ENCODE measurements at regions not wholly inside any gene's neighbourhood (a gene's known extent, or its start where the extent isn't known, plus 50 kb on each side); places are given as distances from the start of the nearest gene placed in this dataset.

DNA sequence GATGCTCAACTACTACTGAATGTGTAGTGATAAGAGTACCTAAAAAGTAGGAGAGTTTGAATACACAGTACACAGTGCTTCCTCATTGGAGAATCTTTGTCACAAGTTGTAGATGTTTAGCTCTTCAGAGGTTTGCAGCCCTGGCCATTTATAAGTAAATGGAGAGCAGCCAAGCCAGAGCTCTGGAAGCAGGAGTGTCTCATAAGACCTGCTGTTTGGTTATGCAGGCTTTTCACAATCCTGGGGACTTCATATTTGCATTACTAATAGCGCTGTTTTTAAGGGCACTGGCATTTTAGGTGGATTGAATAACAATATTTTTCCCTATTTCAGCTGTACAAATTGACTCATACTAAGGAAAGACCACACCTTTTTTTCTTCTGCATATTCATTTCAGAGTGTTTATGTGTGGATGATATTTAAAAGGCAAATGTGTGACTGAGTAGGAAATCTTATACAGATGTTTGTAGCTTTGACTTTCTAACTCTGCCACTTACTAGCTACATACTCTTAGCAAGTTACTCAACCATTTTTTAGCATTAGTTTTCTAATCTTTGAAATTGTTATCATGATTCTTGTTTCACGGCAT, 730.5 kb upstream of the MAP3K7 start:
- no peak for DNase-seq (ENCODE audit: low spot score in 2 of 2, unreplicated experiment in 2 of 2)
- H3K4me1 Mint-ChIP-seq, result peaks cover 5% of the 10 kb centered on the region
- H3K36me3 Mint-ChIP-seq, result peaks cover 3% of the 10 kb centered on the region

DNA sequence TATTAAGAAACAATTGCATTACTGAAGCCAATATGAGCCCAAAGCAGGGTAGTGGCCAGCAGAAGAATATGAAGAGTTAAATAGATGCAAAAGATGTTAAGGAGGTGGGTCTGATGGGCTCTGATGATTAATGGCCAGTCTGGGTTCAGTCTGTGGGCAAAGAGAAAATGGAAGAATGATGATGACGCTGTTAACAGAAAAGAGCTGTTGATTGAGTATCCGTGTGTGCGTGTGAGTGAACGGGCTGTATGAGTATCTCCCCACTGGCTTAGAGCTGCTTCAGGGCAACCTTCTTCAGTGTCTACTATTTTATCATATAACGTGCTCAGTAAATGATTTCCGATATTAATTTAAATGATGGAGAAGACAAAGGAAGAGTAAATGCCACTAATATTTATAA, 723.3 kb upstream of the MAP3K7 start:
- TF ChIP-seq, protein P1, sequence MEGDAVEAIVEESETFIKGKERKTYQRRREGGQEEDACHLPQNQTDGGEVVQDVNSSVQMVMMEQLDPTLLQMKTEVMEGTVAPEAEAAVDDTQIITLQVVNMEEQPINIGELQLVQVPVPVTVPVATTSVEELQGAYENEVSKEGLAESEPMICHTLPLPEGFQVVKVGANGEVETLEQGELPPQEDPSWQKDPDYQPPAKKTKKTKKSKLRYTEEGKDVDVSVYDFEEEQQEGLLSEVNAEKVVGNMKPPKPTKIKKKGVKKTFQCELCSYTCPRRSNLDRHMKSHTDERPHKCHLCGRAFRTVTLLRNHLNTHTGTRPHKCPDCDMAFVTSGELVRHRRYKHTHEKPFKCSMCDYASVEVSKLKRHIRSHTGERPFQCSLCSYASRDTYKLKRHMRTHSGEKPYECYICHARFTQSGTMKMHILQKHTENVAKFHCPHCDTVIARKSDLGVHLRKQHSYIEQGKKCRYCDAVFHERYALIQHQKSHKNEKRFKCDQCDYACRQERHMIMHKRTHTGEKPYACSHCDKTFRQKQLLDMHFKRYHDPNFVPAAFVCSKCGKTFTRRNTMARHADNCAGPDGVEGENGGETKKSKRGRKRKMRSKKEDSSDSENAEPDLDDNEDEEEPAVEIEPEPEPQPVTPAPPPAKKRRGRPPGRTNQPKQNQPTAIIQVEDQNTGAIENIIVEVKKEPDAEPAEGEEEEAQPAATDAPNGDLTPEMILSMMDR (IDR thresholded peaks at IDR 0.05; ENCODE audit: unreplicated experiment), result no peak
- H3K27ac Mint-ChIP-seq, result no peak overlapping the region
- H3K9me3 Mint-ChIP-seq, result no peaks in the 10 kb centered on the region
- H3K4me1 Mint-ChIP-seq, result peaks cover 24% of the 10 kb centered on the region
- no peaks in the 10 kb centered on the region for H3K36me3 Mint-ChIP-seq
- H3K27me3 Mint-ChIP-seq (ENCODE audit: low read depth), result no peaks in the 10 kb centered on the region
- no peak overlapping the region for H3K4me3 Mint-ChIP-seq
- DNase-seq (ENCODE audit: low spot score in 2 of 2, unreplicated experiment in 2 of 2), result no peak

More for the DNA sequence above, 730.5 kb upstream of the MAP3K7 start:
- no peak overlapping the region for H3K27ac Mint-ChIP-seq
- H3K27me3 Mint-ChIP-seq (ENCODE audit: low read depth), result no peaks in the 10 kb centered on the region
- peaks cover 13% of the 10 kb centered on the region for H3K9me3 Mint-ChIP-seq
- TF ChIP-seq, protein P1 (IDR thresholded peaks at IDR 0.05; ENCODE audit: unreplicated experiment), result no peak
- no peak overlapping the region for H3K4me3 Mint-ChIP-seq

DNA sequence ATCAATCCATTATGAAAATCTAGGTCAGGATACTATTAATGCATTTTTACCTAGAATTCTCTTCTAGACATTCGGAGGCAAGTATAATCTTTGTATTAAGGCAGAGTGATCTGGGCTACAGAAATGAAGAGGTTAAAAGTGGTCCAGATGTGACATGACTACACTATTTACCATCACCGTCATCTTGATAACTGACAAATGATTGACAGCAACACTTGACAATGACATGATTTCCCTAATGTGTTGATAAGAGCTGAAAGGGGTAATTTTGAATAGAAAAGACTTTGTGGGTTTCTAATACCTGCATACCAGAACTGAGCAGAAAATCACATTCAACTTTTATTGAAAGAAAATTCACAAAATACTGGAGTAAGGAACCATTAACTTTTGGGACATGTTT, 718.9 kb upstream of the MAP3K7 start:
- Mint-ChIP-seq H3K36me3 (no peaks in the 10 kb centered on the region), H3K4me3 (no peak overlapping the region), H3K27me3 (ENCODE audit: low read depth) (no peaks in the 10 kb centered on the region), H3K4me1 (peaks cover 35% of the 10 kb centered on the region), H3K27ac (peak overlapping the region; percentile 31), H3K9me3 (no peaks in the 10 kb centered on the region)
- TF ChIP-seq, protein P1 (IDR thresholded peaks at IDR 0.05; ENCODE audit: unreplicated experiment), result no peak
- no peak for DNase-seq (ENCODE audit: low spot score in 2 of 2, unreplicated experiment in 2 of 2)

DNA sequence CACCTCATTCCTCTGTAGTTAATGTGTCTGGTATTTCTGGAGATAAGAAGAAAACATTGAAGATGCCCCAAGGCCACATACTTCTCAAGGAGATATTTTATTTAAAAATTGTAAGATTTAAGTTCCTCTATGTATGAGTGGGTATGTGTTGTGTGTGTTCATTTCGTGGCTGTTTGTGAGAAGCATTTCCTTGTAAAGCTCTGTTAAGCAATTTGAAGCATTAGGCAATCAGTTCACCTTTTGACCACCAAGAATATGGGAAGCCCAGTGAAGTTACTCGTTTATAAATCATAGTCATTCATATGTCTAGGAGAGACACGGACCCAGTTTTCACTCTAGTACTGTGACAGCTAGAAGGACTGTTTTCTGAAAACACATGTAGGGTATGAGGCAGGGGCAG, 717.6 kb upstream of the MAP3K7 start:
- Mint-ChIP-seq H3K4me1 (peaks cover 27% of the 10 kb centered on the region), H3K4me3 (no peak overlapping the region), H3K27me3 (ENCODE audit: low read depth) (no peaks in the 10 kb centered on the region), H3K9me3 (no peaks in the 10 kb centered on the region), H3K36me3 (no peaks in the 10 kb centered on the region), H3K27ac (peak overlapping the region; percentile 66)
- TF ChIP-seq, protein P1 (IDR thresholded peaks at IDR 0.05; ENCODE audit: unreplicated experiment), result no peak
- DNase-seq (ENCODE audit: low spot score in 2 of 2, unreplicated experiment in 2 of 2), result no peak

DNA sequence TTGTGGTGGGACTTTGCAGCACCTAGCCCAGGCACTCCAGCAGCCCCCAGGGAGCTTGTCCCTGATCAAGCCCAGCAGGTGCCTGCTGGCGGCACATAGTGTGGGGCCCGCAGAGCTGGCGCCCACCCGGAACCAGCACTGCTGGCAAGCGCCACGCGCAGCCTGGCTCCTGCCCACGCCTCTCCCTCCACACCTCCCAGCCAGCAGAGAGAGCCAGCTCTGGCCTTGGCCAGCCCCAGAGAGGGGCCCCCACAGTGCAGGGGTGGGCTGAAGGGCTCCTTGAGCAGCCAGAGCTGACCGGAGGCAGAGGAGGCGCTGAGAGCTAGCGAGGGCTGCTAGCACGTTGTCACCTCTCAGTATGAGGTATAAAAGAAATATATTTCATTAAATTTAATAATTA, 716.5 kb upstream of the MAP3K7 start:
- TF ChIP-seq, protein P1 (IDR thresholded peaks at IDR 0.05; ENCODE audit: unreplicated experiment), result no peak
- no peak for DNase-seq (ENCODE audit: low spot score in 2 of 2, unreplicated experiment in 2 of 2)
- H3K4me3 Mint-ChIP-seq, result no peak overlapping the region
- H3K27ac Mint-ChIP-seq, result no peak overlapping the region
- peaks cover 23% of the 10 kb centered on the region for H3K4me1 Mint-ChIP-seq
- H3K9me3 Mint-ChIP-seq, result peaks cover 1% of the 10 kb centered on the region
- no peaks in the 10 kb centered on the region for H3K27me3 Mint-ChIP-seq (ENCODE audit: low read depth)
- no peaks in the 10 kb centered on the region for H3K36me3 Mint-ChIP-seq
